Small intestine (tissue), 7 donors: ENCODE measurements at regions not wholly inside any gene's neighbourhood (a gene's known extent, or its start where the extent isn't known, plus 50 kb on each side); places are given as distances from the start of the nearest gene placed in this dataset.
"Not testable (repeated sequence)": the region's sequence is repeated elsewhere in the genome, so short reads cannot be mapped to it uniquely, and the experiment has no call there.

Experiments
- DNase-seq, 2 donors: peaks; one replicate each; pipeline versions ENCODE4 v3.0.0 to v3.0.0-alpha.2; 2013
- FAIRE-seq: peaks from 2 replicates; lab custom pipeline; 2012; peaks lifted over from hg19 to GRCh38; lab: Jason Lieb, UNC
- H3K27ac ChIP-seq, 3 donors: one replicate each; pipeline ENCODE4 v1.5.1; 2013; ENCODE audit warnings: low read length in 2 of 3, mild to moderate bottlenecking in 2 of 3, control low read depth in 1 of 3, inconsistent platforms in 1 of 3, low read depth in 1 of 3, moderate library complexity in 1 of 3
- H3K27me3 ChIP-seq, 3 donors: one replicate each; pipeline ENCODE4 v1.6.1; 2013; ENCODE audit warnings: low read length in 3 of 3, inconsistent platforms in 1 of 3; ENCODE audit not compliant: control insufficient read depth in 3 of 3, insufficient read depth in 3 of 3
- H3K36me3 ChIP-seq, 3 donors: one replicate each; pipeline ENCODE4 v1.6.1; 2013; ENCODE audit warnings: low read length in 3 of 3, inconsistent platforms in 1 of 3, low read depth in 1 of 3, mild to moderate bottlenecking in 1 of 3, moderate library complexity in 1 of 3; ENCODE audit not compliant: control insufficient read depth in 3 of 3, insufficient read depth in 2 of 3
- H3K4me1 ChIP-seq, 3 donors: one replicate each; pipeline ENCODE4 v1.6.1; 2013; ENCODE audit warnings: low read length in 2 of 3, inconsistent platforms in 1 of 3, low read depth in 1 of 3, mild to moderate bottlenecking in 1 of 3, moderate library complexity in 1 of 3; ENCODE audit not compliant: control insufficient read depth in 3 of 3, insufficient read depth in 2 of 3
- H3K4me3 ChIP-seq, 3 donors: one replicate each; pipeline ENCODE4 v1.5.1; 2013; ENCODE audit warnings: low read length in 3 of 3, control low read depth in 1 of 3, inconsistent platforms in 1 of 3, low read depth in 1 of 3, mild to moderate bottlenecking in 1 of 3, moderate library complexity in 1 of 3
- H3K9me3 ChIP-seq, 2 donors: one replicate each; pipeline ENCODE4 v1.6.1; 2013; ENCODE audit warnings: low read depth in 1 of 2, low read length in 1 of 2; ENCODE audit not compliant: control insufficient read depth in 2 of 2, insufficient read depth in 1 of 2
- WGBS, 3 donors: extraction: QIAGEN DNeasy Blood & Tissue Kit; methylation state at CpG; one replicate each; pipeline ENCODE4 v1.1.7; 2013; 5-methylcytosine and 5-hydroxymethylcytosine counted together
- donor health status: healthy with polysubstance abuse.
- donor health status: control.
- donor health status: control.
- donor health status: Bipolar disorder and iron deficiency.
- donor health status: healthy.

DNA sequence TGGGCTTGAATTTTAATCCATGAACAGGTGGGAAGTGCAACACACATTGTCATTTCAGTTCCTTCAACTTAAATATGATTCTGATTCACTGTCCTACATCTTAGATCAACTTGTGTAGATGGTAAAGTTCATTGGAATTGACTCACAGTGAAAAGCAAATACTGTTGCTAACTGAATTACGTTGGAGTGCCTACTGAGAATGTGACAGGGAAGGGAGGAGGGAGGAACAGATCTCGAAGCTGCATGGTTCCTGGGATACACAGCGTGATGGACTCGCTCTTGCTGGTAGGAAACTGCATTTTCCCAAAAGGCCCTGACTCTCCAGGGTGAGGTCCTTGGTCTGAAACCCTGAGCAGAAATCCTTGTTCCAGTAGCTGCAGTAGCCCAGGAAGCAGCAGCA is 284.2 kb downstream of the USP46 start:
- H3K36me3 ChIP-seq, result no peaks in the 10 kb centered on the region
- FAIRE-seq, result no peak
- no peaks in the 10 kb centered on the region for H3K4me1 ChIP-seq
- 44 to 53% (median 48%) methylated on average over 4 of the region's 4 CpGs for WGBS, 3 donors
- no peak for DNase-seq
- H3K9me3 ChIP-seq, result no peaks in the 10 kb centered on the region
- H3K4me3 ChIP-seq, result no peak overlapping the region
- H3K27ac ChIP-seq, result no peak overlapping the region
- H3K27me3 ChIP-seq, result no peaks in the 10 kb centered on the region

- FAIRE-seq (no peak), DNase-seq (peak; percentile 43 to 53)
- H3K4me1 ChIP-seq, result no peaks in the 10 kb centered on the region
- H3K9me3 ChIP-seq, result no peaks in the 10 kb centered on the region
- H3K4me3 ChIP-seq, result no peak overlapping the region
- WGBS, 3 donors, result 48 to 62% (median 54%) methylated on average over 7 of the region's 7 CpGs
- no peaks in the 10 kb centered on the region for H3K36me3 ChIP-seq
- H3K27ac ChIP-seq, result no peak overlapping the region
- no peaks in the 10 kb centered on the region for H3K27me3 ChIP-seq
Measured at GRCh38 chr4:52376132-52376704, 282.9 kb downstream of the USP46 start.

- Histone ChIP-seq H3K27ac (no peak overlapping the region), H3K27me3 (no peaks in the 10 kb centered on the region), H3K36me3 (no peaks in the 10 kb centered on the region), H3K4me1 (no peaks in the 10 kb centered on the region), H3K9me3 (no peaks in the 10 kb centered on the region), H3K4me3 (no peak overlapping the region)
- 77 to 92% (median 87%) methylated on average over 9 of the region's 9 CpGs for WGBS, 3 donors
- DNase-seq (no peak), FAIRE-seq (no peak)
Measured at GRCh38 chr4:52377563-52377962, 281.5 kb downstream of the USP46 start.

- WGBS, 3 donors, result 35 to 47% (median 46%) methylated on average over 4 of the region's 4 CpGs
- no peak for FAIRE-seq
Measured at GRCh38 chr4:52407545-52407944, 251.6 kb downstream of the USP46 start.

GRCh38 chr4:52408032-52408431 is 251.1 kb downstream of the USP46 start:
- no peak overlapping the region for H3K4me3 ChIP-seq
- 87 to 95% (median 88%) methylated on average over 1 of the region's 1 CpG for whole genome bisulfite sequencing, 3 donors
- FAIRE-seq, result no peak
- H3K27ac ChIP-seq, result no peak overlapping the region
- no peak for DNase-seq
- no peaks in the 10 kb centered on the region for H3K27me3 ChIP-seq
- H3K9me3 ChIP-seq, result peaks cover 0 to 19% of the 10 kb centered on the region in 2 donors
- H3K4me1 ChIP-seq, result no peaks in the 10 kb centered on the region
- no peaks in the 10 kb centered on the region for H3K36me3 ChIP-seq

More at GRCh38 chr4:52407545-52407944, 251.6 kb downstream of the USP46 start:
- Histone ChIP-seq H3K27me3 (no peaks in the 10 kb centered on the region), H3K4me1 (no peaks in the 10 kb centered on the region), H3K9me3 (peaks cover 0 to 16% of the 10 kb centered on the region in 2 donors), H3K27ac (no peak overlapping the region), H3K36me3 (no peaks in the 10 kb centered on the region), H3K4me3 (no peak overlapping the region)
- no peak for DNase-seq

- WGBS, 3 donors, result 89 to 90% (median 90%) methylated on average over 6 of the region's 6 CpGs
- Histone ChIP-seq H3K4me3 (no peak overlapping the region), H3K9me3 (peaks cover 0 to 19% of the 10 kb centered on the region in 2 donors), H3K27ac (no peak overlapping the region), H3K36me3 (no peaks in the 10 kb centered on the region), H3K4me1 (no peaks in the 10 kb centered on the region), H3K27me3 (no peaks in the 10 kb centered on the region)
- FAIRE-seq (no peak), DNase-seq (no peak)
Measured at GRCh38 chr4:52408471-52408870, 250.6 kb downstream of the USP46 start.

- not testable (repeated sequence) for H3K4me3 ChIP-seq, H3K36me3 ChIP-seq, H3K27ac ChIP-seq, H3K4me1 ChIP-seq, FAIRE-seq, DNase-seq, H3K27me3 ChIP-seq
- 90 to 93% (median 93%) methylated on average over 17 to 18 of the region's 18 CpGs for WGBS, 3 donors
- peaks cover 0 to 19% of the 10 kb centered on the region in 2 donors for H3K9me3 ChIP-seq
Measured at GRCh38 chr4:52409766-52410165, 249.3 kb downstream of the USP46 start.

DNA sequence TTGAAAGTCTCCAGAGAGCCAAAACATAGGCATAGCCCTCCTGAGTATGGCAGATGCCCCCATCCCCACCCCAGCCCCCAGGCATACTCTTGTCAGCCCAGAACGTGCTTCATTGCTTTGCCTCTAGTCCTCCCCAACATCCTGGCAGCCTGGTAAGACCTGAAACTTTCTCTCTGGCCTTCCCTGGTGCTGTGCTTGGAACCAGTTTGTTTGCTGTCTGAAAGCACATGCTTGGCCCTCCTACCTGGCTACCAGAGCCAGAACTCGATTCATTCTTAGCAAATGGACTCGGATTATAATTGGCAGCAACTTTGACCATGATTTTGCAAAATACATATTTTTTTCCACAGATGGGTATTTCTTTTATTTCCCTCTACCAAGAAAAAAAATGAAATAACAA is 248.1 kb downstream of the USP46 start:
- WGBS, 3 donors, result 77 to 89% (median 87%) methylated on average over 3 of the region's 3 CpGs

DNA sequence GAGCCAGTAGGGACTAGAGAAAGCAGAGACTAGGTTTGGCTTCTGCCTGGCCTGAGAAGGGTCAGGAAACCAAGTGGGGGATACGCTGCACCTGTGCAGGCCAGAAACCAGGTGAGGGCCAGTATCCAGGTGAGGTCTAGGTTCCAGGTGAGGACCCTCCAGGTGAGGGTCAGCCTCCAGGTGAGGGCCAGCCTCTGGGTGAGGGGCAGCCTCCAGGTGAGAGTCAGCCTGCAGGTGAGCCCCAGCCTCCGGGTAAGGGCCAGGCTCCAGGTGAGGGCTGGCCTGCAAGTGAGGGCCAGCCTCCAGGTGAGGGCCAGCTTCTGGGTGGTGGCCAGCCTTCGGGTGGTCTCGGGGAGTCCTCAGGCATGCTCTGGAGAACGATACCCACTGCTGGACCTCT is 238.8 kb downstream of the USP46 start:
- FAIRE-seq (no peak), DNase-seq (no peak)
- 78 to 85% (median 79%) methylated on average over 5 of the region's 5 CpGs for WGBS, 3 donors
- Histone ChIP-seq H3K27ac (no peak overlapping the region), H3K4me3 (no peak overlapping the region), H3K27me3 (no peaks in the 10 kb centered on the region), H3K9me3 (peaks cover 0 to 2% of the 10 kb centered on the region in 2 donors), H3K36me3 (no peaks in the 10 kb centered on the region), H3K4me1 (no peaks in the 10 kb centered on the region)

More for the DNA sequence above, 248.1 kb downstream of the USP46 start:
- no peaks in the 10 kb centered on the region for H3K27me3 ChIP-seq
- no peak overlapping the region for H3K27ac ChIP-seq
- peaks cover 0 to 19% of the 10 kb centered on the region in 2 donors for H3K9me3 ChIP-seq
- no peaks in the 10 kb centered on the region for H3K36me3 ChIP-seq
- no peak for FAIRE-seq
- no peaks in the 10 kb centered on the region for H3K4me1 ChIP-seq
- DNase-seq, result no peak
- H3K4me3 ChIP-seq, result no peak overlapping the region
